ENCODE measurements at regions not wholly inside any gene's neighbourhood (a gene's known extent, or its start where the extent isn't known, plus 50 kb on each side); places are given as distances from the start of the nearest gene placed in this dataset.

GRCh38 chr7:91549878-91550277 lies 285.6 kb downstream of the FZD1 start:
- no peak for TF ChIP-seq CTCF (IDR thresholded peaks at IDR 0.05; ENCODE audit: insufficient read depth, low read depth, low read length)
- no peak for DNase-seq (ENCODE audit: low read depth)
- no peak overlapping the region for H3K4me3 ChIP-seq (ENCODE audit: low read depth, low read length)

- TF ChIP-seq CTCF (IDR thresholded peaks at IDR 0.05; ENCODE audit: insufficient read depth, low read depth, low read length), result no peak
- no peak overlapping the region for H3K4me3 ChIP-seq (ENCODE audit: low read depth, low read length)
- no peak for DNase-seq (ENCODE audit: low read depth)
Measured at GRCh38 chr7:91550931-91551330, 286.7 kb downstream of the FZD1 start.

- DNase-seq (ENCODE audit: low read depth), result no peak
- no peak overlapping the region for H3K4me3 ChIP-seq (ENCODE audit: low read depth, low read length)
Measured at GRCh38 chr7:91551377-91552175, 287.3 kb downstream of the FZD1 start.

GRCh38 chr7:91553410-91553895 lies 289.2 kb downstream of the FZD1 start:
- no peak for DNase-seq (ENCODE audit: low read depth)
- no peak for TF ChIP-seq CTCF (IDR thresholded peaks at IDR 0.05; ENCODE audit: insufficient read depth, low read depth, low read length)
- no peak overlapping the region for H3K4me3 ChIP-seq (ENCODE audit: low read depth, low read length)

More at GRCh38 chr7:91551377-91552175, 287.3 kb downstream of the FZD1 start:
- TF ChIP-seq CTCF (IDR thresholded peaks at IDR 0.05; ENCODE audit: insufficient read depth, low read depth, low read length), result no peak

- no peak overlapping the region for H3K4me3 ChIP-seq (ENCODE audit: low read depth, low read length)
- no peak for TF ChIP-seq CTCF (IDR thresholded peaks at IDR 0.05; ENCODE audit: insufficient read depth, low read depth, low read length)
- DNase-seq (ENCODE audit: low read depth), result no peak
Measured at GRCh38 chr7:91554883-91555282, 290.6 kb downstream of the FZD1 start.

GRCh38 chr7:91556239-91556638 lies 292.0 kb downstream of the FZD1 start:
- no peak for DNase-seq (ENCODE audit: low read depth)
- no peak overlapping the region for H3K4me3 ChIP-seq (ENCODE audit: low read depth, low read length)
- no peak for TF ChIP-seq CTCF (IDR thresholded peaks at IDR 0.05; ENCODE audit: insufficient read depth, low read depth, low read length)
